ENCODE measurements at regions not wholly inside any gene's neighbourhood (a gene's known extent, or its start where the extent isn't known, plus 50 kb on each side); places are given as distances from the start of the nearest gene placed in this dataset.

DNA sequence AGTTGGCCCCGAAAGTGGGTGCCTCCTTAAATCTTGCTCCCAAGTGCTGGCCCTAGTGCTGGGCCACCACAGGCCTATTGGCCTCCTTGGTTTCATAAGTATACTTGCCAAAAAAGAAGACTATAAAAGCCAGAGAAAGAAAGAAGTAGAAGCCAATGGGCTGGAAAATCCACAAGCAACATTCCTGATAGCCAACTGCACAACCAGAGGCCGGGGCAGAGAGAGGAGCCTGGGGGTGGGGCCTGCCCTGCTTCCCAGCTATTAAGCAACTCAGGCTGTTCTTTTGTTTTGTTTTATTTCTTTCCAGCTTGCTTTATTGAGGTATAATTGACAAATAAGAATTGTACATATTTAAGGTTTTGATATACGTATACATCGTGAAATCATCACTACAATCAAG, 177.2 kb upstream of the NTF3 start:
- no peak overlapping the region for H3K4me3 ChIP-seq (ENCODE audit: low read length in 2 of 2)
- intact Hi-C loops (cut with micrococcal nuclease), result no loop called here
- POLR2A ChIA-PET (ENCODE audit: partially characterized antibody), result no interaction called here
- no peaks in the 10 kb centered on the region for H3K9me3 ChIP-seq (ENCODE audit: control insufficient read depth in 1 of 2, low read length in 2 of 2)
- Mint-ChIP-seq H3K36me3 (no peaks in the 10 kb centered on the region), H3K27ac (no peak overlapping the region), H3K4me3 (no peak overlapping the region), H3K9me3 (peaks cover 0 to 2% (median 0%) of the 10 kb centered on the region in 8 donors), H3K27me3 (peaks cover 6 to 7% of the 10 kb centered on the region in 2 donors), H3K4me1 (no peaks in the 10 kb centered on the region)
- no peaks in the 10 kb centered on the region for H3K27me3 ChIP-seq (ENCODE audit: insufficient read depth, low read length)
- DNase-seq, result no peak
- H3K36me3 ChIP-seq (ENCODE audit: insufficient read depth, low read length), result no peaks in the 10 kb centered on the region
- H3K4me1 ChIP-seq (ENCODE audit: insufficient read depth, low read length), result no peaks in the 10 kb centered on the region
- no peak overlapping the region for H3K27ac ChIP-seq (ENCODE audit: low read depth, low read length)
- CTCF ChIA-PET (ENCODE audit: partially characterized antibody), result no interaction called here

DNA sequence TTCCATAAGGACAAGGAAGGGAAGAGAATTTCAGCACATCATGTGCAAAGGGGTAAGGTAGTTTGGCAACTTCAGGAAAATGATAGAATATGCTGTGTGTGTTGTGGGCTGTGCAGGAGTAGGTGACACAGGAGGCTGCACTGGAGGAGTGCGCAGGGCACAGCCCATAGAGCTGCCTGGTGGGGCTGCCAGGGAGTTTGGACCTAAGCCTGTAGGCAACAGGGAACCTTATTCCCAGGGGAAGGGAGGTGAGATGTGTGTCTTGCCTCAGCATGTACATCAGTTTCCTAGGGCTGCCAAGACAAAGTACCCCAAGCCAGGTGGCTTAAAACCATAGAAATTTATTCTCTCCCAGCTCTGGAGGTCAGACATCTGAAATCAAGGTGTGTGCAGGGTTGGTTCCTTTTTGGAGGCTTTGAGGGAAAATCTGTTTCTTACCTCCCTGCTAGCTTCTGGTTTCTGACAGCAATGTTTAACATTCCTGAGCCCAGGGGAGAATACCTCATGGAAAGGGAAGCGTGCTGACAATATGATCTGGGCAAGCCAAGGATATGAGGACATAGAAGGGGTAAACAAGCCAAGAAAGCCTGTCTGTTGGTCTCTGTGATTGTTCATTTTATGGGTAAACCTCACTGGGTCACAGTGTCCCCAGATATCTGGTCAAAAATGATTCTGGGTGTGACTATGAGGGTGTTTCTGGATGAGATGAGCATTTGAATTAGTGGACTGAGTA, 174.0 kb upstream of the NTF3 start:
- no peak for DNase-seq
- POLR2A ChIA-PET (ENCODE audit: partially characterized antibody), result no interaction called here
- Histone ChIP-seq H3K27ac (ENCODE audit: low read depth, low read length) (no peak overlapping the region), H3K27me3 (ENCODE audit: insufficient read depth, low read length) (no peaks in the 10 kb centered on the region), H3K4me1 (ENCODE audit: insufficient read depth, low read length) (no peaks in the 10 kb centered on the region), H3K9me3 (ENCODE audit: control insufficient read depth in 1 of 2, low read length in 2 of 2) (no peaks in the 10 kb centered on the region), H3K4me3 (ENCODE audit: low read length in 2 of 2) (no peak overlapping the region), H3K36me3 (ENCODE audit: insufficient read depth, low read length) (no peaks in the 10 kb centered on the region)
- Mint-ChIP-seq H3K27ac (no peak overlapping the region), H3K4me1 (no peaks in the 10 kb centered on the region), H3K36me3 (no peaks in the 10 kb centered on the region), H3K9me3 (peaks cover 0 to 2% (median 0%) of the 10 kb centered on the region in 8 donors), H3K4me3 (no peak overlapping the region), H3K27me3 (peaks cover 6 to 7% of the 10 kb centered on the region in 2 donors)
- intact Hi-C loops (cut with micrococcal nuclease), result no loop called here
- CTCF ChIA-PET (ENCODE audit: partially characterized antibody), result no interaction called here

- Mint-ChIP-seq H3K4me3 (no peak overlapping the region), H3K9me3 (peaks cover 0 to 2% (median 0%) of the 10 kb centered on the region in 8 donors), H3K27me3 (peaks cover 6 to 7% of the 10 kb centered on the region in 2 donors), H3K27ac (no peak overlapping the region), H3K4me1 (no peaks in the 10 kb centered on the region), H3K36me3 (no peaks in the 10 kb centered on the region)
- intact Hi-C loops (cut with micrococcal nuclease), result no loop called here
- no peak overlapping the region for H3K27ac ChIP-seq (ENCODE audit: low read depth, low read length)
- DNase-seq, result no peak
- H3K4me1 ChIP-seq (ENCODE audit: insufficient read depth, low read length), result no peaks in the 10 kb centered on the region
- no peaks in the 10 kb centered on the region for H3K36me3 ChIP-seq (ENCODE audit: insufficient read depth, low read length)
- ChIA-PET POLR2A (ENCODE audit: partially characterized antibody) (no interaction called here), CTCF (ENCODE audit: partially characterized antibody) (no interaction called here)
- no peak overlapping the region for H3K4me3 ChIP-seq (ENCODE audit: low read length in 2 of 2)
- no peaks in the 10 kb centered on the region for H3K9me3 ChIP-seq (ENCODE audit: control insufficient read depth in 1 of 2, low read length in 2 of 2)
- no peaks in the 10 kb centered on the region for H3K27me3 ChIP-seq (ENCODE audit: insufficient read depth, low read length)
Observed at GRCh38 chr12:5258498-5258897, 173.4 kb upstream of the NTF3 start.

DNA sequence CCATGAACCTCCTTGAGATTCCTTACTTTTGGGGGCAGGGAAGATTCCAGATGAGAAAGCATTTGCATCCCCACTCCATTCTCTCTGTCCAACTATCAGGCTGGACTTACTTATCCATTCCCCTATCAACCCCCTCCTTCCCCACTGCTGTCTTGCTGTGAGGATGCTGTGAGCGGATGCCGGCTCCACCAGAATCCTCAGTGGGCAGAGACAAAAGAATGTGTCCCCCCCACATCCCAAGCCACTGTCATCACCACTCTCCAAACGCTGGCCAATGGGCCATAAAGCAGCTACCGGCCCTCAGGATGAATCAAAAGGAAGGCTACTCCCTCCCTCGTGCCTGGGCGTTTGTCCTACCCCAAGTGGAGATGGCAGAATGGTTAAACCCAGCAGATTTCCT, 173.0 kb upstream of the NTF3 start:
- Mint-ChIP-seq H3K4me3 (no peak overlapping the region), H3K9me3 (peaks cover 0 to 2% (median 0%) of the 10 kb centered on the region in 8 donors), H3K27ac (no peak overlapping the region), H3K36me3 (no peaks in the 10 kb centered on the region), H3K4me1 (no peaks in the 10 kb centered on the region), H3K27me3 (peaks cover 6 to 7% of the 10 kb centered on the region in 2 donors)
- H3K36me3 ChIP-seq (ENCODE audit: insufficient read depth, low read length), result no peaks in the 10 kb centered on the region
- no peaks in the 10 kb centered on the region for H3K27me3 ChIP-seq (ENCODE audit: insufficient read depth, low read length)
- no peak overlapping the region for H3K4me3 ChIP-seq (ENCODE audit: low read length in 2 of 2)
- intact Hi-C loops (cut with micrococcal nuclease), result no loop called here
- H3K4me1 ChIP-seq (ENCODE audit: insufficient read depth, low read length), result no peaks in the 10 kb centered on the region
- CTCF ChIA-PET (ENCODE audit: partially characterized antibody), result no interaction called here
- no peak overlapping the region for H3K27ac ChIP-seq (ENCODE audit: low read depth, low read length)
- H3K9me3 ChIP-seq (ENCODE audit: control insufficient read depth in 1 of 2, low read length in 2 of 2), result no peaks in the 10 kb centered on the region
- no peak for DNase-seq
- POLR2A ChIA-PET (ENCODE audit: partially characterized antibody), result no interaction called here

GRCh38 chr12:5259523-5259922, 172.4 kb upstream of the NTF3 start:
- Mint-ChIP-seq H3K27ac (no peak overlapping the region), H3K4me1 (no peaks in the 10 kb centered on the region), H3K27me3 (peaks cover 6 to 7% of the 10 kb centered on the region in 2 donors), H3K36me3 (no peaks in the 10 kb centered on the region), H3K9me3 (peaks cover 0 to 2% (median 0%) of the 10 kb centered on the region in 8 donors), H3K4me3 (no peak overlapping the region)
- H3K27me3 ChIP-seq (ENCODE audit: insufficient read depth, low read length), result no peaks in the 10 kb centered on the region
- no peak overlapping the region for H3K27ac ChIP-seq (ENCODE audit: low read depth, low read length)
- no peaks in the 10 kb centered on the region for H3K4me1 ChIP-seq (ENCODE audit: insufficient read depth, low read length)
- ChIA-PET POLR2A (ENCODE audit: partially characterized antibody) (no interaction called here), CTCF (ENCODE audit: partially characterized antibody) (no interaction called here)
- H3K4me3 ChIP-seq (ENCODE audit: low read length in 2 of 2), result no peak overlapping the region
- intact Hi-C loops (cut with micrococcal nuclease), result no loop called here
- H3K9me3 ChIP-seq (ENCODE audit: control insufficient read depth in 1 of 2, low read length in 2 of 2), result no peaks in the 10 kb centered on the region
- no peak for DNase-seq
- H3K36me3 ChIP-seq (ENCODE audit: insufficient read depth, low read length), result no peaks in the 10 kb centered on the region

- H3K4me3 Mint-ChIP-seq, result no peak overlapping the region
- no peak for DNase-seq
- peaks cover 0 to 2% (median 0%) of the 10 kb centered on the region in 8 donors for H3K9me3 Mint-ChIP-seq
- POLR2A ChIA-PET (ENCODE audit: partially characterized antibody), result no interaction called here
- H3K36me3 Mint-ChIP-seq, result no peaks in the 10 kb centered on the region
- no peak overlapping the region for H3K4me3 ChIP-seq (ENCODE audit: low read length in 2 of 2)
- H3K4me1 Mint-ChIP-seq, result no peaks in the 10 kb centered on the region
- H3K9me3 ChIP-seq (ENCODE audit: control insufficient read depth in 1 of 2, low read length in 2 of 2), result no peaks in the 10 kb centered on the region
- no peak overlapping the region for H3K27ac Mint-ChIP-seq
- intact Hi-C loops (cut with micrococcal nuclease), result no loop called here
- H3K36me3 ChIP-seq (ENCODE audit: insufficient read depth, low read length), result no peaks in the 10 kb centered on the region
- H3K27me3 Mint-ChIP-seq, result peaks cover 7% of the 10 kb centered on the region in 2 donors
- H3K27ac ChIP-seq (ENCODE audit: low read depth, low read length), result no peak overlapping the region
- CTCF ChIA-PET (ENCODE audit: partially characterized antibody), result no interaction called here
- no peaks in the 10 kb centered on the region for H3K4me1 ChIP-seq (ENCODE audit: insufficient read depth, low read length)
- no peaks in the 10 kb centered on the region for H3K27me3 ChIP-seq (ENCODE audit: insufficient read depth, low read length)
Observed at GRCh38 chr12:5260086-5260485, 171.8 kb upstream of the NTF3 start.

GRCh38 chr12:5260591-5261086, 171.3 kb upstream of the NTF3 start:
- DNase-seq, result no peak
- H3K9me3 ChIP-seq (ENCODE audit: control insufficient read depth in 1 of 2, low read length in 2 of 2), result no peaks in the 10 kb centered on the region
- H3K4me1 ChIP-seq (ENCODE audit: insufficient read depth, low read length), result no peaks in the 10 kb centered on the region
- Mint-ChIP-seq H3K4me1 (no peaks in the 10 kb centered on the region), H3K9me3 (peaks cover 0 to 2% (median 0%) of the 10 kb centered on the region in 8 donors), H3K27ac (no peak overlapping the region), H3K27me3 (peaks cover 7% of the 10 kb centered on the region in 2 donors), H3K4me3 (no peak overlapping the region), H3K36me3 (no peaks in the 10 kb centered on the region)
- no peak overlapping the region for H3K27ac ChIP-seq (ENCODE audit: low read depth, low read length)
- POLR2A ChIA-PET (ENCODE audit: partially characterized antibody), result no interaction called here
- H3K36me3 ChIP-seq (ENCODE audit: insufficient read depth, low read length), result no peaks in the 10 kb centered on the region
- no peak overlapping the region for H3K4me3 ChIP-seq (ENCODE audit: low read length in 2 of 2)
- CTCF ChIA-PET (ENCODE audit: partially characterized antibody), result no interaction called here
- intact Hi-C loops (cut with micrococcal nuclease), result no loop called here
- H3K27me3 ChIP-seq (ENCODE audit: insufficient read depth, low read length), result no peaks in the 10 kb centered on the region

All from CD4-positive, alpha-beta memory T cell (primary cell).